Esophagus squamous epithelium (tissue), 4 donors: ENCODE measurements at regions not wholly inside any gene's neighbourhood (a gene's known extent, or its start where the extent isn't known, plus 50 kb on each side); places are given as distances from the start of the nearest gene placed in this dataset.

Experiments used
- CTCF ChIP-seq, 6 experiments: fragments of 450-650 bp in 4 of 6; fragments of 200-600 bp in 2 of 6; sonication (generic) in 2 of 6; IDR thresholded peaks; one replicate each; pipeline ENCODE4 v1.5.1; 2016 to 2019; ENCODE audit warnings: antibody characterized with exemption in 6 of 6, mild to moderate bottlenecking in 4 of 6, moderate library complexity in 4 of 6
- POLR2A ChIP-seq, 4 donors: fragments of 450-650 bp; IDR thresholded peaks; one replicate each; pipeline ENCODE4 v1.6.1; 2017; ENCODE audit warnings: antibody characterized with exemption in 4 of 4, mild to moderate bottlenecking in 4 of 4, moderate library complexity in 3 of 4

- TF ChIP-seq CTCF (IDR thresholded peaks at IDR 0.05) (no peak), POLR2A (IDR thresholded peaks at IDR 0.05) (no peak)
Measured at GRCh38 chr9:106019039-106019680, 324.8 kb downstream of the TMEM38B start.
